ENCODE measurements at regions not wholly inside any gene's neighbourhood (a gene's known extent, or its start where the extent isn't known, plus 50 kb on each side); places are given as distances from the start of the nearest gene placed in this dataset.
"Not testable (repeated sequence)": the region's sequence is repeated elsewhere in the genome, so short reads cannot be mapped to it uniquely, and the experiment has no call there.

DNA sequence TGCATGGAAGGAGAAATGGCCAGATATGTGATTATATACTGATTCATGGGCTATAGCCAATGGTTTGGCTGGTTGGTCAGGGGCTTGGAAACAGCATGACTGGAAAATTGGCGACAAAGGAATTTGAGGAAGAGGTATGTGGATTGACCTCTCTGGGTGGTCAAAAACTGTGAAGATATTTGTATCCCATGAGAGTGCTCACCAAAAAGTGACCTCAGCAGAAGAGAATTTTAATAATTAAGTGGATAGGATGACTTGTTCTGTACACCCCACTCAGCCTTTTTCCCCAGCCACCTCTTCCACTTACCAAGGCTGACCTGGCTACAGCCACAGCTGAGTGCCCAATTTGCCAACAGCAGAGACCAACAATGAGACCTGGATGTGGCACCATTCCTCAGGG lies 146.7 kb downstream of the GPR37 start:
- Histone ChIP-seq H3K4me3 (no peak overlapping the region), H2AFZ (ENCODE audit: low read depth, low read length) (no peak overlapping the region), H3K27me3 (ENCODE audit: control insufficient read depth in 2 of 2, insufficient read depth in 2 of 2, low read length in 2 of 2) (no peaks in the 10 kb centered on the region), H3K27ac (ENCODE audit: extremely low read depth, low read depth, low read length) (no peak overlapping the region), H3K4me2 (ENCODE audit: insufficient read depth, low read length) (no peak overlapping the region), H3K4me1 (replicated peaks in 1 of 2; ENCODE audit: control insufficient read depth in 2 of 2, insufficient read depth in 2 of 2, low read length in 2 of 2) (no peaks in the 10 kb centered on the region), H3K79me2 (ENCODE audit: control insufficient read depth, insufficient read depth, low read length) (no peaks in the 10 kb centered on the region), H4K20me1 (replicated peaks; ENCODE audit: control insufficient read depth, insufficient read depth, low read length) (no peaks in the 10 kb centered on the region), H3K9me3 (replicated peaks; ENCODE audit: control insufficient read depth, insufficient read depth, low read depth, low read length) (no peaks in the 10 kb centered on the region; the same call in 1 of the 2 replicates), H3K36me3 (ENCODE audit: control insufficient read depth, insufficient read depth, low read length) (no peaks in the 10 kb centered on the region), H3K9me1 (ENCODE audit: control insufficient read depth, insufficient read depth, low read length) (no peaks in the 10 kb centered on the region), H3K9ac (ENCODE audit: insufficient read depth in 1 of 2, low read depth in 2 of 2, low read length in 2 of 2) (no peak overlapping the region)
- TF ChIP-seq ZSCAN29 (IDR thresholded peaks at IDR 0.05) = no peak
- TF ChIP-seq BDP1 (IDR thresholded peaks at IDR 0.05; ENCODE audit: insufficient read depth, insufficient read length) = no peak
- TF ChIP-seq GTF2F1 (IDR thresholded peaks at IDR 0.05; ENCODE audit: low read depth, low read length) = no peak
- no peak for TF ChIP-seq ZBTB7A (IDR thresholded peaks at IDR 0.05; ENCODE audit: borderline replicate concordance, control insufficient read depth, low read depth, low read length)
- no peak for TF ChIP-seq SAP30 (IDR thresholded peaks at IDR 0.05; ENCODE audit: borderline replicate concordance, insufficient read depth, low read depth, low read length, poor library complexity, severe bottlenecking)
- WGBS (ENCODE audit: insufficient coverage, low coverage, missing lambda C conversion rate) = 0% methylated on average over 1 of the region's 1 CpG
- CTCF ChIA-PET (ENCODE audit: low intra/inter-chr PET ratio) = no interaction called here
- DNase-seq (ENCODE audit: extremely low read depth in 1 of 4, low spot score in 3 of 4) (no peak), ATAC-seq (no peak), FAIRE-seq (no peak)
- POLR2A ChIA-PET = no interaction called here
- BruUV-seq (replicated peaks) = no TSS peak
- intact Hi-C loops (cut with micrococcal nuclease) (no loop called here), in situ Hi-C loops (cut with MboI) (no loop called here)

DNA sequence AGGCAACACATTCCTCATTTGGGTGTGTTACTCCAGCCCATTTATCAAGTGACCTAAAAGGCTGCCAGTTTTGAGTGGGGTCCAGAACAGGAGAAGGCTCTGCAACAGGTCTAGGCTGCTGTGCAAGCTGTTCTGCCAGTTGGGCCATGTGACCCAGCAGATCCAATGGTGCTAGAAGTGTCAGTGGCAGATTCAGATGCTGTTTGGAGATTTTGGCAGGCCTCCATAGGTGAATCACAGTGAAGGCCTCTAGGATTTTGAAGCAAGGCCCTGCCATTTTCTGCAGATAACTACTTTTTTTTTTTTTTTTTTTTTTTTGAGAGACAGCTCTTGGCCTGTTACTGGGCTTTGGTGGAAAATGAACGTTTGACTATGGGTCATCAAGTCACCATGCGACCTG lies 147.5 kb downstream of the GPR37 start:
- WGBS (ENCODE audit: insufficient coverage, low coverage, missing lambda C conversion rate) = 2% methylated on average over 2 of the region's 2 CpGs
- H2AFZ ChIP-seq (ENCODE audit: low read depth, low read length); FAIRE-seq; ATAC-seq; H3K36me3 ChIP-seq (ENCODE audit: control insufficient read depth, insufficient read depth, low read length); H3K4me3 ChIP-seq; H3K9me3 ChIP-seq (replicated peaks; ENCODE audit: control insufficient read depth, insufficient read depth, low read depth, low read length); H3K4me1 ChIP-seq (replicated peaks in 1 of 2; ENCODE audit: control insufficient read depth in 2 of 2, insufficient read depth in 2 of 2, low read length in 2 of 2); H3K27me3 ChIP-seq (ENCODE audit: control insufficient read depth in 2 of 2, insufficient read depth in 2 of 2, low read length in 2 of 2); H4K20me1 ChIP-seq (replicated peaks; ENCODE audit: control insufficient read depth, insufficient read depth, low read length); H3K9ac ChIP-seq (ENCODE audit: insufficient read depth in 1 of 2, low read depth in 2 of 2, low read length in 2 of 2); H3K27ac ChIP-seq (ENCODE audit: extremely low read depth, low read depth, low read length); in situ Hi-C loops (cut with MboI); CTCF ChIA-PET (ENCODE audit: low intra/inter-chr PET ratio); intact Hi-C loops (cut with micrococcal nuclease); H3K79me2 ChIP-seq (ENCODE audit: control insufficient read depth, insufficient read depth, low read length); BruUV-seq (replicated peaks); DNase-seq (ENCODE audit: extremely low read depth in 1 of 4, low spot score in 3 of 4); H3K4me2 ChIP-seq (ENCODE audit: insufficient read depth, low read length); H3K9me1 ChIP-seq (ENCODE audit: control insufficient read depth, insufficient read depth, low read length): not testable (repeated sequence)
- POLR2A ChIA-PET = interaction anchor here (0.6 kb wide), 1 partner anchor 1559 kb away, joined by 4 read pairs; no protein-coding TSS in a partner anchor

Measured in K562 (cell line).